H1 (cell line): ENCODE measurements at regions not wholly inside any gene's neighbourhood (a gene's known extent, or its start where the extent isn't known, plus 50 kb on each side); places are given as distances from the start of the nearest gene placed in this dataset.

Source experiments
- EP300 ChIP-seq, 2 experiments: IDR thresholded peaks; 1 replicate in 1 of 2; 2 replicates in 1 of 2; pipeline ENCODE4 v1.6.1; 2011 to 2012; ENCODE audit warnings: low read depth in 2 of 2, low read length in 2 of 2, mild to moderate bottlenecking in 2 of 2, borderline replicate concordance in 1 of 2, inconsistent platforms in 1 of 2, moderate library complexity in 1 of 2
- JUN ChIP-seq: IDR thresholded peaks from 2 replicates; pipeline ENCODE4 v1.6.1; 2011; ENCODE audit warnings: low read depth, mild to moderate bottlenecking, improper control_type of control experiment, low read length
- TF ChIP-seq, protein P1 (sequence below), 3 experiments: IDR thresholded peaks; 1 replicate in 2 of 3; 2 replicates in 1 of 3; pipeline versions ENCODE4 v1.5.1 to v1.6.1; 2011; ENCODE audit warnings: low read length in 3 of 3, mild to moderate bottlenecking in 3 of 3, inconsistent platforms in 2 of 3, low read depth in 1 of 3, moderate library complexity in 1 of 3; ENCODE audit not compliant: insufficient read depth in 1 of 3; ENCODE audit errors: control extremely low read depth in 1 of 3

GRCh38 chr4:27318740-27319139 lies 458.1 kb downstream of the STIM2 start:
- no peak for TF ChIP-seq EP300 (IDR thresholded peaks at IDR 0.05; ENCODE audit: borderline replicate concordance in 1 of 2, low read depth in 2 of 2, low read length in 2 of 2)
- TF ChIP-seq, protein P1, sequence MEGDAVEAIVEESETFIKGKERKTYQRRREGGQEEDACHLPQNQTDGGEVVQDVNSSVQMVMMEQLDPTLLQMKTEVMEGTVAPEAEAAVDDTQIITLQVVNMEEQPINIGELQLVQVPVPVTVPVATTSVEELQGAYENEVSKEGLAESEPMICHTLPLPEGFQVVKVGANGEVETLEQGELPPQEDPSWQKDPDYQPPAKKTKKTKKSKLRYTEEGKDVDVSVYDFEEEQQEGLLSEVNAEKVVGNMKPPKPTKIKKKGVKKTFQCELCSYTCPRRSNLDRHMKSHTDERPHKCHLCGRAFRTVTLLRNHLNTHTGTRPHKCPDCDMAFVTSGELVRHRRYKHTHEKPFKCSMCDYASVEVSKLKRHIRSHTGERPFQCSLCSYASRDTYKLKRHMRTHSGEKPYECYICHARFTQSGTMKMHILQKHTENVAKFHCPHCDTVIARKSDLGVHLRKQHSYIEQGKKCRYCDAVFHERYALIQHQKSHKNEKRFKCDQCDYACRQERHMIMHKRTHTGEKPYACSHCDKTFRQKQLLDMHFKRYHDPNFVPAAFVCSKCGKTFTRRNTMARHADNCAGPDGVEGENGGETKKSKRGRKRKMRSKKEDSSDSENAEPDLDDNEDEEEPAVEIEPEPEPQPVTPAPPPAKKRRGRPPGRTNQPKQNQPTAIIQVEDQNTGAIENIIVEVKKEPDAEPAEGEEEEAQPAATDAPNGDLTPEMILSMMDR (IDR thresholded peaks at IDR 0.05; ENCODE audit: control extremely low read depth in 1 of 3, insufficient read depth in 1 of 3, low read depth in 1 of 3, low read length in 3 of 3) = peak; percentile 68 to 89 (median 82)
- TF ChIP-seq JUN = no peak
